ENCODE measurements at regions not wholly inside any gene's neighbourhood (a gene's known extent, or its start where the extent isn't known, plus 50 kb on each side); places are given as distances from the start of the nearest gene placed in this dataset.
"Not testable (repeated sequence)": the region's sequence is repeated elsewhere in the genome, so short reads cannot be mapped to it uniquely, and the experiment has no call there.

DNA sequence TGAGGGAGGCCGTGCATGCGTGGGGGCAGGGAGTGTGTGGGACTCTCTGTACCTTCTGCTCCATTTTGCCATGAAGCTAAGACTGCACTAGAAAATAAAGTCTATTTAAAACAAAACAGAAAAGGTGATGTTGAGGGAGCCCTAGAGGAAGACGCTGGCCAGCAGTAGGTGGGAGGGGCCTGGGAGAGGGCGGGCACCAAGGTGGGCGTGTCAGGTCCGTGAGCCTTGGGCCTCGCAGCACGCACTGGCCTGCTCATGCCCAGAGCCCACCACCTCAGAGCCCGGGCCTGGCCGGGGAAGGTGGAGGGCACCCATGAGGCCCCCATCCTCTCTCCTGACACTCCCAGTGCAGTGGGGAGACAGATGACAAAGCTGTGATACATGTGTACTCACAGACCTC is 5408.3 kb upstream of the TPTE start:
- H3K27ac ChIP-seq (ENCODE audit: low read length); H3K9ac ChIP-seq (ENCODE audit: low read length); H3K27me3 ChIP-seq (ENCODE audit: insufficient read depth, low read depth, low read length); H3F3A ChIP-seq (ENCODE audit: insufficient read depth, low read length, poor library complexity, severe bottlenecking); H3K9me3 ChIP-seq (ENCODE audit: low read length); H3K36me3 ChIP-seq (ENCODE audit: insufficient read depth, low read length); H2AFZ ChIP-seq (ENCODE audit: low read depth, low read length); H4K20me1 ChIP-seq (ENCODE audit: insufficient read depth); H3K79me2 ChIP-seq (replicated peaks; ENCODE audit: insufficient read depth, low read length); H3K4me2 ChIP-seq (ENCODE audit: low read length); H3K9me2 ChIP-seq (ENCODE audit: insufficient read depth, low read length); H3K4me3 ChIP-seq (ENCODE audit: low read length): not testable (repeated sequence)

DNA sequence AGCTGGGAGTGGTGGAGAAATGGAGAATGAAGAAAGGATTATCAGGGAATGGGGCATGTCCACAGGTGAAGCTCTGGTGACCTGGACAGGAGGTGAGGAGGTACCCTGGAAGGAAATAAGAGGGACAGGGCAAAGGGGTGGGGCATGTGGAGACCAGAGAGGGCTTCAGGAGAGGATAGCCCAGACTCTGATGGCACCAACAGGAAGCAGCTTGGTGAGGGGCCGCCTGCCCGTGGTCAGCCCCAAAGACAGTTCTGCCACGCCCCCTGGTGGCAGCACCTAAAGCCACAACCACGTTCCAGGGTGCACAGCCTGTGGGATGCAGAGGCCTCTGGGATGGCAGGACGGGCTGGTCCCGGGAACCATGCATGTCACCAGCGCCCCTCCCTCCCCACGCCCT is 5406.9 kb upstream of the TPTE start:
- not testable (repeated sequence) for H3K4me2 ChIP-seq (ENCODE audit: low read length); H3K36me3 ChIP-seq (ENCODE audit: insufficient read depth, low read length); H3K27me3 ChIP-seq (ENCODE audit: insufficient read depth, low read depth, low read length); H3K79me2 ChIP-seq (replicated peaks; ENCODE audit: insufficient read depth, low read length); H3K4me3 ChIP-seq (ENCODE audit: low read length); H4K20me1 ChIP-seq (ENCODE audit: insufficient read depth); H3K9ac ChIP-seq (ENCODE audit: low read length); H3F3A ChIP-seq (ENCODE audit: insufficient read depth, low read length, poor library complexity, severe bottlenecking); H3K27ac ChIP-seq (ENCODE audit: low read length); H3K9me3 ChIP-seq (ENCODE audit: low read length); H3K9me2 ChIP-seq (ENCODE audit: insufficient read depth, low read length); H2AFZ ChIP-seq (ENCODE audit: low read depth, low read length)

DNA sequence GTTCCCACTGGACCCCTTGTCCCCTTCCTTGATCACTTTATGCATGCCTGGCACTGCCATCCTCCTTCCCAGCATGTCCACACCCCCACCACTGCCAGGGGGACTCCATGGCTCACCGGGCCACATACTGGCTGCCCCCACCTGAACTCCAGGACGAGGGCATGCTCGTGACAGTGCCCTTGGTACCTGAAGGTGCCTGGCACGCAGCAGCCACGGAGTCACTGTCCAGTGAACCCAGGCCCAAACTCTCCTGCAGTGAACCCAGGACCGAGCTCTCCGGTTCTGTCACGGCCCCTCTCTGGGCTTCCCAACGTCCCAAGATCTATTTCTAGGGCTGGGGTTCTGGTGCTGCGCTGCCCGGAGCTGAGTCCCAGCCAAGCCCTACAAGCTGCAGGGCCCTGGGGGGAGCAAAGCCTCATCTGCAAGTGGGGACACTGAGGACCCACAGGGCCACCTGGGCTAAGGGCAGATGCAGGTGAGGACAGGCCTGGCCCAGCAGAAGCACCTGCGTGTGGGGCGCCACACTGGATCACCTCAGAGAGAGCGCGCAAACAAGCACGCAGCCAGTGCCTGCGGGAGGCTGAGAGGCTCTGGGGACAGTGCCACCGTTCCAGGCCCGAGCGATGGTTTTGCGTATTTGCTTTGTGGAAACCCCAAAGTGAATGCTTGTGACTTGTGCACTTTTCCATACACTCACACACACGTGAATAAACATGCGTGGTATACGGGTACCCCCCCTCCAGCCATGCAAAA is 5406.3 kb upstream of the TPTE start:
- not testable (repeated sequence) for H3K27me3 ChIP-seq (ENCODE audit: insufficient read depth, low read depth, low read length); H2AFZ ChIP-seq (ENCODE audit: low read depth, low read length); H3K36me3 ChIP-seq (ENCODE audit: insufficient read depth, low read length); H3K4me3 ChIP-seq (ENCODE audit: low read length); H3K9me3 ChIP-seq (ENCODE audit: low read length); H3K27ac ChIP-seq (ENCODE audit: low read length); H3K4me2 ChIP-seq (ENCODE audit: low read length); H3F3A ChIP-seq (ENCODE audit: insufficient read depth, low read length, poor library complexity, severe bottlenecking); H3K9ac ChIP-seq (ENCODE audit: low read length); H4K20me1 ChIP-seq (ENCODE audit: insufficient read depth); H3K9me2 ChIP-seq (ENCODE audit: insufficient read depth, low read length); H3K79me2 ChIP-seq (replicated peaks; ENCODE audit: insufficient read depth, low read length)

DNA sequence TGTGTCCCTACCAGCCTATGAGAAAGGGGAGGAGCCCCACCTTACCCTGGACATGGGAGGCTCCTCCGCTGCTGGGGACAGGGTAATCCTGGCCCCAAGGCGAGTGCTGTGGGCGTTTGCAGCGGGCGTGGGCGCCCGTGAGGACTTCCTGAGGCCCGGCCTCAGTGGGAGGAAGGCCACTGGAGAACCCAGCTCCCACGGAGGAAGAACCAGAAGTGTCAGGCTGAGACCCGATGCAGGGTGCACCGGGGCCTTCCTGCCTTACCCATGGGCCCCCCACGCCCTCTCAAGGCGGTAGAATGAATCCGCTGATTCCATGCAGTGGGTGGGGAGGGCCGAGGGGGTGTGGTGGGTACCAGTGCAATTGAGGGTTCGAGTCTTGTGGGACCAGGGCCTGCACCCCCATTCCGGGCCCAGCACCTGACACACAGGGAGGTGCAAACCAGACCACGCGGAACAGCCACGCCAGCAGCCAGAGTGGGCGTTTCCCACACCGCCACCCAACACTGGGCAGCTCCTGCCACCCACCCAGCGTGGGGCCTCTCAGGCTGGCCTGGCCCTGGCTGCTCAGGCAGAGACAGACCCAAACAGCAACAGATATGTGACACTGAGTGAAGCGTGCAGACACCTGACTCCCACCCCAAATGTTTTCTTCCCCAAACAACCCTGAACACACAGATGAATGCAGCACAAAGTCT is 5405.6 kb upstream of the TPTE start:
- not testable (repeated sequence) for H3K4me2 ChIP-seq (ENCODE audit: low read length); H3K79me2 ChIP-seq (replicated peaks; ENCODE audit: insufficient read depth, low read length); H3K9ac ChIP-seq (ENCODE audit: low read length); H3K27me3 ChIP-seq (ENCODE audit: insufficient read depth, low read depth, low read length); H3K27ac ChIP-seq (ENCODE audit: low read length); H3K9me3 ChIP-seq (ENCODE audit: low read length); H3F3A ChIP-seq (ENCODE audit: insufficient read depth, low read length, poor library complexity, severe bottlenecking); H3K4me3 ChIP-seq (ENCODE audit: low read length); H3K9me2 ChIP-seq (ENCODE audit: insufficient read depth, low read length); H2AFZ ChIP-seq (ENCODE audit: low read depth, low read length); H3K36me3 ChIP-seq (ENCODE audit: insufficient read depth, low read length); H4K20me1 ChIP-seq (ENCODE audit: insufficient read depth)

DNA sequence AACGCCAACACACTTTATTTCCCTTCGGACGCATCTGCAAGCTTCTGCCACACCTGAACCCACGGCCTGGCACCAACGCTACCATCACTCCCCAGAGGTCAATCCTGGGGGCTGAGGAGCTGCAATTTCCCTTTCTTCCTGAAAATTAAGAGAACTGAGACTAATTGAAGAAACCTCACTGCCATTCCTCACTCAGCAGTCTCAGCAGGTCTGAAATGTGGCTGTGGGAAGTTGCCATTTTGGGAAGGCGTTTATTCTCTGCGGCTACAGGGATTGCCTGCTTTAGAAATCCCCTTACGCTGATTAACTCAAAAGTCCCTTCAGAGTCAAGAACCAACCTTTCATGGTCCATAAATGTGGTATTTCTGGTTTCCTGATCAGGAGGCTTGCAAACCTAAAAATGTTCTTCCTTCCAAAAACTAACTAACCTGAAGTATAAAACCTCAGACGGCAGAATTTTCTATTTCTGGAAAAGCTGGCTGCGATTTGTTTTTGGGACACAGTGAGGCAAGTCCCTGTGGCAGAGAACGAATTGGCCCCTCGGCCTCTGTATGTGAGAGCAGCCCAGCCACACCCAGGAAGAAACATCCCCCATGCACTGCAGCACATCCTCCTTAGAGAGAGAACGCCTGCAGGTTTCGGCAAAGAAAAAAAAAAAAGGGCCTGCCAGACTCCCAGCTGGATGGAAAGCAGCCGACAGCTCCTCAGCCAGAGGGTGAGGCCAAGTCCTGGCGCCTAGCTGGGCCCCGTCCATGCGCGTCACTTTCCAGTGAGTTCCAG is 5404.8 kb upstream of the TPTE start:
- H3K9ac ChIP-seq (ENCODE audit: low read length); H3K79me2 ChIP-seq (replicated peaks; ENCODE audit: insufficient read depth, low read length); H3K4me3 ChIP-seq (ENCODE audit: low read length); H2AFZ ChIP-seq (ENCODE audit: low read depth, low read length); H3F3A ChIP-seq (ENCODE audit: insufficient read depth, low read length, poor library complexity, severe bottlenecking); H4K20me1 ChIP-seq (ENCODE audit: insufficient read depth); H3K27ac ChIP-seq (ENCODE audit: low read length); H3K9me3 ChIP-seq (ENCODE audit: low read length); H3K9me2 ChIP-seq (ENCODE audit: insufficient read depth, low read length); H3K36me3 ChIP-seq (ENCODE audit: insufficient read depth, low read length); H3K4me2 ChIP-seq (ENCODE audit: low read length); H3K27me3 ChIP-seq (ENCODE audit: insufficient read depth, low read depth, low read length): not testable (repeated sequence)

DNA sequence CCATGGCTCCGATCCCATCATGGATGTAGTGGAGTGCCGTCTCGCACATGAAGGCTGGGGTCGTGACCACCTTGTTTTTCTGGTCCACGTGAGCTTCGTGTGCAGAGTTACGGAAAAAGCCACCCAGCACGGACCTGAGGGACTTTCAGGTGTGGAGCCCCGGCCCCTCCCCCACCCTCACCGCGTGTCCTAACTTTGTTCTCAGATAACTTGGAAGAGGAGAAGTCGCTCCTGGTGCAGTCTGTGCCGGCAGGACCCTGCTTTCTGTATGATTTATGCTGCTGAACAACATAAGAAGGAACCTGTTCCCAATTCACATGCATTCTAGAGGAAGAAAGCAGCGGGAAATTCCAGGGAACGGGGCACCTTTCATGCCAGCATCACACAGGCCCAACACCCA is 5404.2 kb upstream of the TPTE start:
- not testable (repeated sequence) for H3F3A ChIP-seq (ENCODE audit: insufficient read depth, low read length, poor library complexity, severe bottlenecking); H3K4me2 ChIP-seq (ENCODE audit: low read length); H4K20me1 ChIP-seq (ENCODE audit: insufficient read depth); H3K79me2 ChIP-seq (replicated peaks; ENCODE audit: insufficient read depth, low read length); H3K9me3 ChIP-seq (ENCODE audit: low read length); H3K9me2 ChIP-seq (ENCODE audit: insufficient read depth, low read length); H3K9ac ChIP-seq (ENCODE audit: low read length); H3K36me3 ChIP-seq (ENCODE audit: insufficient read depth, low read length); H3K4me3 ChIP-seq (ENCODE audit: low read length); H3K27me3 ChIP-seq (ENCODE audit: insufficient read depth, low read depth, low read length); H2AFZ ChIP-seq (ENCODE audit: low read depth, low read length); H3K27ac ChIP-seq (ENCODE audit: low read length)

DNA sequence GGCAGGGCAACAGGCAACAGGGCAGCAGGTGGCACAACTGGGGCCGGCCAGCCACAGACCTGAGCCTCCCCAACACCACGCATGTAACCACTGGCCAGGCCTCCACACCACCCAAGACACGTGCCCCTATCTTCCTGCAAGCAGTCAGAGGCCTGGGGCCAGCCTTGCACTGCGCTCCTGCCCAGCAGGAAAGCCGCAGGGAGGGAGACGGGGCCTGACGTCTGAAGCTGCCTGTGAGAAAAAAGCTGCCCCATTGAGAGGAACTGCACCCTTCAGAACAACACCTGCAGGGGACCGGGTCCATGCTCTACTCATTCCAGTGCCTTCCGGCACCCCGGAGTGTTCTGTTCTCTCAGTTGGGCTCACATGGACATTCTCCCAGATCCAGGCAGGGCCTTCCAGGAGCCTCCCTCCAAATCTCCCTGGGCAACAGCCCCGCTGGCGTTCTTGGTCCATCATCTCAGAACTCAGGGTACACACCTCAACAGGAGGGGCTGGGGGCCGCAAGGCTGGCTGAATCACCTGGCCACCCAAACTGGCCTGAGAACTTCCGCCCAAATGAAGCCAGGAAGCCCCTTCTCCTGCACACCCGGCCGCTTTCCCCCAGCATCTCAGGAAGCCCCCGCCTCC is 5403.6 kb upstream of the TPTE start:
- not testable (repeated sequence) for H3K27ac ChIP-seq (ENCODE audit: low read length); H3K27me3 ChIP-seq (ENCODE audit: insufficient read depth, low read depth, low read length); H3K36me3 ChIP-seq (ENCODE audit: insufficient read depth, low read length); H3K9me3 ChIP-seq (ENCODE audit: low read length); H3K4me3 ChIP-seq (ENCODE audit: low read length); H3K79me2 ChIP-seq (replicated peaks; ENCODE audit: insufficient read depth, low read length); H2AFZ ChIP-seq (ENCODE audit: low read depth, low read length); H4K20me1 ChIP-seq (ENCODE audit: insufficient read depth); H3K9me2 ChIP-seq (ENCODE audit: insufficient read depth, low read length); H3K9ac ChIP-seq (ENCODE audit: low read length); H3F3A ChIP-seq (ENCODE audit: insufficient read depth, low read length, poor library complexity, severe bottlenecking); H3K4me2 ChIP-seq (ENCODE audit: low read length)
